ENCODE measurements at regions not wholly inside any gene's neighbourhood (a gene's known extent, or its start where the extent isn't known, plus 50 kb on each side); places are given as distances from the start of the nearest gene placed in this dataset.

DNA sequence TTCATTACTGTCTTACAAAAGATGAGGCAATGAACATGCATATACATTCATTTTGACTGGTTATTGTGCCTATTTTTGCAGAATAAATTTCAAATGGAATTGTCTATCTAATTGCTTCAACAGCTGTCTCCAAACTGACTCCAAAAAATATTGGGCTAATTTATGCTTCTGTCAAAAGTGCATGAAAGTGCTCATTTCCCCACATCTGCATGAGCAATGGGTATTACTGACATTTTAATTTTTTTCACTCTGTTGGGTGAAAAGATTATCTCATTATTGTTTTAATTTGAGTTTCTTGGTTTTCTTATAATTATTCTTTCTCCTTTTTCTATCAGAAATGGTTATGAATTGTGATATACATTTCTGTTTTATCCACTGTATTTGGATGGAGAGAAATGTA, 404.2 kb downstream of the QKI start:
- no peak for DNase-seq

DNA sequence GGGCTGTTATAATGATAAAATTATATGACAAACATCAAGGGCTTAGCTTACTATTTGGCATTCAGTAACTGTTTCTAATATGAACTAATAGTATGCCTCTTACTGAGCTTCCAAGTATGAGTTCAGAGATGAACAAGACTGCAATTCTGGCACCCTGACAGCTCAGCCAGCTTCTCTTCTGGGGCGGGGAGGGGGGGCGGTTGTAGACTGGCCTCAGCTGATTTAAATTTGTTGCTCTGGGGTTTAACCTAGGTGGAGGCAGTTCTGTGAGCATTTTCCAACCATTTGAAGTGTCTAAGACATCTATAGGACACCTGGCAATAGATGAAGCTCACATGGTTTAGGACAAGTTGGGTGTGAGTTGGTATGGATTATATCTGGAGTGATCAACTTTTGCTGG, 401.9 kb downstream of the QKI start:
- DNase-seq, result no peak

DNA sequence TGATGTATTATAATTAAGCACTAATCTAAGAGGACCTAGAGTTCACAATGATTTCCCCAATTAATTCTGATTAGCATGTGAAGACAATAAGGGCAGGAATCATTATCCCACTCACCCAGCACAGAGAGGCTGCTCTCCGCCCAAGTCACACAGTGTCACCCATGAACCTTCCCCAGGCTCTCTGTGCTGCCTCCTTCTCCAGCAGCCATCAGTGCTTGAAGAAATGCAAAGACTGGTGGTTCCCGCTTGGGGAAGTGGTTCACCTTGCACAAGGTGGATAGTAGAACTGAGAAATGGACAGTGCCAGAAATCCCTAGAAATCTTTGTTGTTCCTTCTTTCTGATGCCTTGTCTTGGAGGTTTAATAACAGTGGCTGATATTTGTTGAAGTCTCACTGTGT, 401.3 kb downstream of the QKI start:
- no peak for DNase-seq

DNA sequence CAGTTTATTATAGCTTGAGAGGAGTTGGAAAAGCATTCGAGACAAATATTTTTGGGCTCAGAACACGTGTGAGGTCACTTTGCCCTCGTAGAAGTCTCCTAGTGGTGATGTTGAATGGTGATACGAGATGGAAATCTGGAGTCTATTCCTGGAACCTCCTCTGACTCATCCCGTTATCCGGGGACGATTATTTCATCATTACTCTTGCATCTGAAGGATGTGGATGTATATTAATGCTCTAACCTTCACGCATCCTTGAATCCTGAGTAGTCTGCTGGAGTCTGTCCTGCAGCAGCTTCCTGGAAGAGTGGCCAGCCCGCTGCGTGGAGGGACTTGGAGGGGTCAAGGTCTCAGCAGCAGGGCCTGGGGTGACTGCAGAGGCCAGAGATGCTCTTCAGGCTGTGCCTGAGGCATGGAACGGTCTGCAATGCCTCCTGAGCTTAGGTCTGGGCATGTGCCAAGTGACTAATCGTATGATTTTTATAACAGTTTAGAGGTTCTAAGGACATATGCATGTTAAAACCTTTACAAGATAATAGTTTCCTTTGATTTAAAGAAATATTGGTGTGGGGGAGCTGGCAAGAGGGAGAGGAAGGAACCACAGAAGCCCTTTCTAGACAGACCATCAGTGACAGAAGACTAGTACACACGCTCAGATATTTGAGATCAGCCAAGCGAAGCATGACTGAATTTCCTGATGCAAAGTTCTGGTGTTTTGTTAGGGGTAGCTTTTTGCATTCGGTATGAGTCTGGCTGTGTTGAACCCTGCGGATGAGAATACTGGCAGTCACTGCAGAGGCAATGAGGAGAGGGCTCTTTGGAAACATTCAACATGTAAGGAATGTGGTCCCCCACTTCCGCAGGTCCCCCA, 400.2 kb downstream of the QKI start:
- DNase-seq, result no peak

DNA sequence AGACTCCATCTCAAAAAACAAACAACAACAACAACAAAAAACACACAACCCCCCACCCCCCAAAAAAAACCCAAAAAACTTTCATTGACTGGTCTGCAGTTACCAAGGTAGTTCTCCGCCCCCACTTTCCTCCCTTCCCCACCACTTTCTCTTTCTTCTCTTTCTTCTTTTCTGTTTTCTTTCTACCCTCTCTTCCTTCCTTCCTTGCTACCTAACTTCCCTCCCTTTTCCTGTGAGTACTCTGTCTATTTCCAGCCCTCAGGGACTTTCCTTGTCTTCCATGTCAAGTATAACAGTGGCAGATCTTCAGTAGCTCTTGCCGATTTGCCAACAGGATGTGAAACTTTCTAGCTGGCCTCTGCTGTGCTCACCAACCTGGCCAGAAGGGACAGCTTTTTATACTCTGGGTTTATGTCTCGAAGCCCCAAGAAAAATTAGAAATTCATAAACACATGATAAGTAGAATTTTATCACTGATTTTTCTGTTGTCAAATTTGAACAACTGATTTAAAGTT, 399.5 kb downstream of the QKI start:
- no peak for DNase-seq

DNA sequence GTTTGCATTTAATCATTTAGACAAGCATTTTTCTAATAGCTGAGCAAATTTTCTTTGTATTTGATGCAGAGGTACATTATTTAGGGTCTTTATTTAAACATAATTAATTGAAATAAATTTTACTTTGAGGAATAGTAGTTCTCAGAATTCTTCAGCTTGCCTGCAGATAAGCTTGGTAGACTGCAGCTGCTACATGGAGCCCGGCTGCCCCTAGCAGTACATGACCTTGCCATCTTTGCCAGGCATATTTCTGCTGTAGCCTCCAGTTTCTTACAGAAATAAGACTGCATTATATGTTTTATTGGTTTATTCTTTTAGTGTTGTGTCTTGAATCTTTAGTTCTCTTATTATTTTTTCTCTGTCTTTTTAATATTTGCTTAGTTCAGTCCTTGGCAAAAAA, 396.8 kb downstream of the QKI start:
- DNase-seq, result no peak

DNA sequence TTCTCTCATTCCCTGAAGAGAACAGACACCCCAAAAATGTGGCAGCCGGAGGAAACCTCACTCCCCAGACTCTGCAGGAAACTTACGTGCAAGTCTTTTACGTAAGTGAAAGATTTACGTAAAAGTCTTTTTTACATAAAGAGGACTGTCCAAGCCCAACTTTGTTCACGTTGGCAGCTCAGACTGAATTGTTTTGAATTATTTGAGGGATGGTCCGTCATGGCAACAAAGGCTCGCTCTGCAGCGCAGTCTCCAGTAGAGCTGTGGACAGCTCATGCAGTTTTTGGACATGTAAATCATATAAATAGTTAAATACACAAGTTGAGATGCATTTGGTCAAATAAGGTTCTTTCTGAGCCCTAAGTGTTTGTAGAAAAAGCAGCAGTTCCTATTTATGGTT, 394.8 kb downstream of the QKI start:
- DNase-seq, result no peak

DNA sequence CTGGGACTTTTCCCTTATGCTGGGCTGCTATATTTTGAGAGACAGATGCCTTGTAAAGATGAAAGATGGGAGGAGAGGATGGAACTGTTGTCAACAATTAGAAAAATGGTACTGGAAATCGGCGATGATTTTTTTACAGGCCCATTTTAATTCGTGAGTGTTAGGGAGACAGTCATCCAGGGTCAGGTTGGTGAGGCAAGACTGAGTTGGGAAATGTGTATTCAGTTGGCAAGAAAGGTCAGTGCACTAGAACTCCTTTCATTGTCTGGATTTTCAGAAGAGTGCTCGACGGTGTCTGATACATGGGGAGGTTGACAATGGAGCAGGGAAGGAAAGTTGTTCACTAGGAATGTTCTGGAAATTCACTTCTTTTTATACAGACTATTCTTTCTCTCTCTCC, 394.4 kb downstream of the QKI start:
- no peak for DNase-seq

DNA sequence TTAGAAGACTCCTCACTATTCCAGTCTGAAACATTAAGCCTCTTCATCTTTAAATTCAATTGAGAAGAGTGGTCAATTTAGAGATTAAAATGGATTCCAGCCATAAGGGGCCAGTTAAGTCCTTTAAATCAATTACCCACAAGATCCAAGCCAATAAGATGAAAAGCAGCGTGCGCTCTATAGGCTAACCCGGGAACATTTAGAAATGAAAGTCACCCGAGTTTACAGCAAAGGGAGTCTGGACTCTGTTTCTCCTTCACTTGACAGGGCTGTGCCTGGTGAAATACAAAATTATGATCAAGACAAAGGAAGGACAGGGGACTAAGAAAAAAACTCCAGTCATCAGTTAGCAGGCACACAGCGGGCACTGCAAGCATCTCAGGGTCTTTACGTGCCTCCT, 393.7 kb downstream of the QKI start:
- no peak for DNase-seq

DNA sequence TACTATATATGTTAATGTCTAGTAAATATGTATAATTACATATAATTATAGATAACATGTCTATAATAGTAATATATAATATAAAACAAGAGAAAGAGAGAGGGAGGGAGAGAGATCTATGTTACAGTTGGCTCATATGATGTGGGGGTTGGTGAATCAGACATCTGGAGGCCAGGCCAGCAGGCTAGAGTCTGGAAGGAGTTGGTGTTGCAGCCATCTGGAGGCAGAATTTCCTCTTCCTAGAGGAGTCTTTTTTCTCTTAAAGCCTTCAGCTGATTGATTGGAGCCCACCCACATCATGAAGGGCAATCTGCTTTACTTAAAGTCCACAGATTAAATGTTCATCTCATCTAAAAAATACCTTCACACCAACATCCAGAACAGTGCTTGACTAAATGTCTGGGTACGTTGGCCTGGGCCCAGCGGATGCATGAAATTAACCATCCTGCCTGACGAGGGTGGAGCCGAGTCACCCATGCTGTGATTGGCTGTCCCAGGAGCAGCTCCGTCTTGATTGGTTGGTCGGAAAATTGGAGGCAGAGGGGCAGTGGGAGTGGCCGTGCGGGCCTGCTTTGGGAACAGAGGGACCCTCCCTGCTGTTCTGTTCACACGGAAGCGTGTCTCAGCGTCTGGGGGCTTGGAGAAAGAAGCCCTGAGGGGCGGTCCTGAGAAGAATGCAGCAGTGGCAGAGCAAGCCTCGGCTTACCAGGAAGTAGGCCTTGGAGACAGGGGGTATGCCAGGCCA, 392.4 kb downstream of the QKI start:
- no peak for DNase-seq

DNA sequence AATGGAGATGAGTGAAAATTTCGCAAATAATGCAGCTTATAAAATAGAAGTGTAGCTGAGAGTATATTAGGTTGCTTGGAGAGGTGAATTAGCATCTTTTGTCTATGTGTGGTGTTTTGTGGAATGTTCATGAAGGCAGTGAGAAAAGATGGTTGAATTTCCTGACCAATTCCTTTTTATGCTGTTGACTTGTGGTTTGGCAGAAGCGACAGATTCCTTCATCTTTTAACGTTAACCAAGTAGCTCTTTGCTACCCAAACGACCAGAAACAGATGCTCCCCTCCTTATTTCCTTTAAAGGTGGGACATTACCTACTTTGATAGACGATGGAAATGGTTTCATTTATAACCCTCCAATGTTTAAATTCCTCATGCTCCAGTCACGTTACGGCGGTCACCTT, 390.5 kb downstream of the QKI start:
- no peak for DNase-seq

DNA sequence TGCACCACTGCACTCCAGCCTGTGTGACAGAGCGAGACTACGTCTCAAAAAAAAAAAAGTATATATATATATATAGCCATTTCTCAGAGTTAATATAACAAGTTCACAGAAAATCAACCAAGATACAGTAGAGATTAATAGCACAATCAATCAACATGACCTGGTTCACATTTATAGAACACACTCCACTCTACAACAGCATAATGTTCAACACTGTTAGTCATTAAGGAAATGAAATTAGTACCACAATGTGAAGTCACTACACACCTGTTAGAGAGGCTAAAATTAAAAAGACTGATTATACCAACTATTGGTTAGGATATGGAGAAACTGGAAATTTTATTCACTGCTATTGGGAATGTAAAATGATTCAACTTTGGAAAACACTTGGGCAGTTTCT, 387.7 kb downstream of the QKI start:
- DNase-seq, result no peak

DNA sequence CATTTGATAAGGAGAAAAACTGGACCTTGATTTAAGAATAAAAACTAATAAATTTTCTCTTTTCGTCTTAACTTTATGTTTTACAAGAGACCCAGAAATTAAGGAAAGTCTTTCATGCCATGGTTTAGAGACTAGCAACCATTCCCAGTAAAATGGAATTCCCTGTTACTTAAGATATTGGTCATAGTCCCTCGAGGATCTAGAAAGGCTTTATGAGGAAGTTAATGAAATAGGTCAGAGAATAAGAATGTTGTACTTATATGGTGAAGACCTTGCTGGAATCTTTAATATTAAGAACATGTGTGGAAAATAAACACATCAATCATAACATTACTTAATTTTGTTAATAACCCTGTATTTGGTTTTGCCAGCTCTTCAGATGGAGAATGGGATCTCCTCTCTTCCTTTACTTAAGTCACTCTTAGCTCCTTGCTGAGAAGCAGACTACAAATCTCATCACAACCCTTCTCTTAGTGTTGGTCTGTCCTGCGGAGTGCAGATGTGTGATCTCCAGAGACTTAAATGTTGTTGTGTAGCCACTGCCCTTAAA, 382.9 kb downstream of the QKI start:
- no peak for DNase-seq

DNA sequence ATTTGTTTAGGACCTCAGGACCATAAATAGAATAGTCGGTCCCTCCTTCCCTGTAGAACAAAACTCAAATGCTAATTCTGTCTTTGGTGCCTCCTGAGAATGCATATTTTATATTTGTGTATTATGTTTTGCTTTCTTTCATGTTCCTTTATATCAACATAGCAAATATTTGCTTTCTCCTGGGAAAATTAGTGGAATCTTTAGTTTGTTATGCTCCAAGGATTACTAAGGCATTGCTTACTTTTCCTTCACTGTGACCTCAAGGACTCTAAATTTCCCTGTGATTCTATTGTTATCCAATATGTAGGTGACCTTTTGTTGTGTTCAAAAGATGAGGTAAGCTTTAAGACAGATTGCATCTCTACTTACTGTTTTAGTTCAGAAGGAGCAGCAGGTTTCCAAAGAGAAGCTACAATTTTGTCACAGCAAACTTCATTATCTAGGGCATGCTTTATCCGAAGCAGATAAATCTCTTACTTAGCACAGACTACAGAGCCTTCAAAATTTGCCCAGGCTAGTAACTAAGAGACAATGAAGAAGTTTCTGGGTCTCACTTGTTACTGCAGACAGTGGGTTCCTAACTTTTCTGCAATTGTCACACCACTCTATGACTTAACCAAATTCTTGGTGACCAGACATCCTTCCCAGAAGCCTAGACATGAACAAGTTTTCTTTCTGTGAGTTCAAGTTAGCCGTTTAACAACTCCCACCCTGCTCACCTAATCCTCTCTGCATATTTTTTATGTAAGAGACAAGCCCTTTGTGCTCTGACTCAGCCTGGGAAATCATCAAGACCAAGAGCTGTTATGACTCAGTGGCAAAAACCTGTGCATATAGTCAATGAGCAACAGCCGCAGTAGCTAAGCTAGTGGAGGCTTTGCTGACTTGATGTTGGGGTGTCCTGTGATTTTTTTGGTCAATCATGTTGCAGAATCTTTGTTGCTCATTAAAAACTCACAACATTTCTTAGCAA, 378.8 kb downstream of the QKI start:
- no peak for DNase-seq

DNA sequence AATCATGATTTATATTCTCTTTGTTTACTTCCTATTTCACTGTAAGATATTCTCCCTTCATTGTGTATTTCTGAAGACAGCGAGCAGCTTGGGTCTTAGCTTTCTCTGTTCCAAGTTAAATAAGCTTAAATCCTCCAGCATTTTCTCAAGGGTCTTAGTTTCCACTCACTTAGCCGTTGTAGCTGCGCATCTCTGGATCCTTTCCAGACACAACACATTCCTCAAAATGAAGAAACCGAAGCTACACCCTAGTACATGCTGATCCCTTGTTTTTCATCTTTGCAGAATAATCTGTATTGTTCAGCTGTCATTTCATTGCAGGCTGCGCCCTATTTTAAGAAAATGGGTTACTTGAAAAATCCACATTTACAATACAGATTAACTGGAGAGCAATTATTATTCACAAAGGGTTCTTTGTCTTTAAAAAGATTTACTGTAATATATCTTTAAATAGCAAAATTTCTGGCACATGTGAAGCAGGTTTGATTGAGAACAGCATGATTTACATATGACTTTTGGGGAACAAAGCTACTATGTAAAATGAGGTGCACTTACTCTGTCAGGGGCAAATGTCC, 375.8 kb downstream of the QKI start:
- no peak for DNase-seq

DNA sequence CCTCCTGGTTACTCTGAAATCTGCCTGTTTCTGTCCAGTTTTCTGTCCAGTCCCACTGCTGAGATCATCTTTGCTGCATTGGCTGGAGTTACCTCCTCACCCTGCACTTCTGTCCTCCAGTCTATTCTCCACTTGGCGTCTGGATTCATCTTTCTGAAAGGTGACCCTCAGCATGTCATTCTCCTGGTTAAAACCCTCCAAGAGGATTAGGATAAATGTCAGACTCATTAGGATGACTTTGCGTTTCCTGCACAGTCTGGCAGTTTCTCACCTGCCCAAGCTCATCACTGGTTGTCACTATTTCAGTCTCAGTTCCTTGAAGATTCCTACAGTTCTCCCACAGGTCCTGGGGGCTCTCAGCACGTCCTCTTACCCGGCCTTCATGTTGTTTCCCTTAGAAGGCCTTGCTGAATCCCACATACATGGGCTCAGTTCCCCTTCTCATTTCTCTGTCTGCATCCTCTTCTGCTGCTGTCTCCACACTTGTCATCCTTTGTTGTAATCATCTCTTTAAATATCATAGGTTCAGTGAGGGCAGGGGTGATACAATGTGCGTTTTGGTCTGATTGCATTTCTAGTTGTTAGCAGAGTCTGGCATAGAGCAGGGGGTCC, 374.8 kb downstream of the QKI start:
- no peak for DNase-seq

DNA sequence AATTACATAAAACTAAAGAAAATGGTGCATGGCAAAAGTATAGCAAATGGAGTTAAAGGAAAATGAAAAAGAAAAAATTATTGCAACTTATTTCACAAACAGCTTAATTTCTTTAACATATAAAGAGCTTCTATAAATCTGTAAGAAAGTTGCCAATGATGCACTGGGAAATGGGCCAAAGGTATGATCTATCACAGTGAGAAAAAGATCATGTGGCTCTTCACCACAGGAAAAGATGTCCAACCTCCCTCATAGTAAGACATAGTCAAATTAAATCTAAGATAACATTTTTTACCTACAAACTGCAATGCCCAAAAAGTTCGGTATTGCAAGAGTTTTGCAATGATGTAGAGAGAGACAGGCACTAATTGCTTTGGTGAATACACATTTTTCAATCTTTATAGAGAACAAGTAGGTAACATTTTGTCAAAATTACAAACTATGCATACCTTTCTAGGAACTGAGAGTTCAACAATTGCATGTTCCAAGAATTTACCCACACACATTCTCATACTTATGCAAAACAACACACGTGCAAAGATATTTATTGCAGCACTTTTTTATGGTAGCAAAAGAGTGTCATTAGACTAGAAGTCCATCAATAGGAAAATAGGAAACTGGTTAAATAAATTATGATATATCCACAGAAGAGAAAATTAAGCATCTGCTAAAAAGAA, 372.6 kb downstream of the QKI start:
- no peak for DNase-seq

DNA sequence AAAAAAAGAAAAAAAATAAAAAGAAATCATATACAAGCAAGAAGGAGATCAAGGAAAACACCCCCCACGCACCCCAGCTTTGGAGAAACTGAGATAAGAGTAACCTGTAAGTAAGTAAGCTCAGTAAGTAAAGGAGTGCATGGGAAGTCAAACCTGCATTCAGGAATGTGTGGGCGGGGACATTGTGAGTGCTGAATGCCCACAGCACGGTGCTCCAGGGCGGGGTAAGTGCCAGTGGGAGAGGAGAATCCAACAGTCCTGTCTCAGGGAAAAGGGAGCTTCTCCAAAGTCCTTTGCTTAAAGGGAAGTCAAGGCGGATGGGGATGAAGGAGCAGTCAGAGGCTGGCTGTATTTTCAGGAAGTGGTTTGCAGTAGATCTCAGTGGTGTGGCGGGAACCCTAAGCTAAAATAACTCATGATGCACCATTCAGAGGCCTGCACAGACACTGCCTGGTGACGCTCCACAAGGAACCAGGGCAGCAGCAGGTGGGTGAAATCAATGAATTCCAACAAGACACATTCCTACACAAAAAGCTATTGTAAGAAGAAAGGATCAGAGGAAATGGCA, 368.0 kb downstream of the QKI start:
- DNase-seq, result no peak

DNA sequence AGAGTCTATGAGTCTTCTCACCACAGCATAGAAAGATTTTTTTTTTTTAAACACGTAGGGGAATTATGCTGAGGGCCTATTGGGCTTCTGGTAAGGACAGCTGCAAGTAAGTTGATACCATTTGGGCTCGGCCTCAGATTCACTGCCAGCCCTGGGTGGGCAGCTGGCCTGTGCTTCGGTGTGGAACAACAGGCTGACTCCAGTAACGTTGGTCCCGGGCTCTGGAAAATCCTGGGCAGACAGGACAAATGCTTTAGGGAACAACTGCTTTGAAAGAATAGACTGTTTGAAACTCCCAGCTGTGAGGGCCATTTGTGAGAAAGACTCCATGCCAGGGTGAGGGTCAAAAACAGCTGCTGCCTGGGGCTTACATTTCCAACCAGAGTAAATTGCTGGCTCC, 366.5 kb downstream of the QKI start:
- DNase-seq, result no peak

DNA sequence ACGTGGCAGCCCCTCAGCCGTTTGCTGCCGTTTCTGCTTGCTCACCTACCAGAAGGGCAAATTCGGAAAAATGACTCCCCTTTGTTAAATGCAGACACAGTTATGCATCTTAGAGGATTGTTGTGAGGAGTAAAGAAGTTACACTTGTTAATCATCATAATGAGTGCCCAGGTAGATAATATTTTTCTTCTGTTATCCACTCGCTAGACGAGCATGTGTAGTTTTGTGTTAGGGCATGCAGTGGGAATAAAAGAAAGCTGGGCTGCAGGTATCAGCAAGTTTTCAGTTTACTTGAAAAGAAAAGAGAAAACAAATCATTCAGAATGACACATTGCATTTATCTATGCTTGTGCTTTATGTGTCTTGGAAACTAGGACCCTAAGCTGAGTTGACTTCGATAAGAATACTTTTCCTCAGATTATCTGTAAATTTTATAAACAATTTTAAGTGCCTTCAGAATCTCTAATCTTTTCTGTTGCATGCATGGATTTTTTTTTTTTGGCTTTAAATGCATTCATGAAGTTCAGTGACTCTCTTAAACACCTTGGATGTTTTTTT, 365.3 kb downstream of the QKI start:
- no peak for DNase-seq

DNA sequence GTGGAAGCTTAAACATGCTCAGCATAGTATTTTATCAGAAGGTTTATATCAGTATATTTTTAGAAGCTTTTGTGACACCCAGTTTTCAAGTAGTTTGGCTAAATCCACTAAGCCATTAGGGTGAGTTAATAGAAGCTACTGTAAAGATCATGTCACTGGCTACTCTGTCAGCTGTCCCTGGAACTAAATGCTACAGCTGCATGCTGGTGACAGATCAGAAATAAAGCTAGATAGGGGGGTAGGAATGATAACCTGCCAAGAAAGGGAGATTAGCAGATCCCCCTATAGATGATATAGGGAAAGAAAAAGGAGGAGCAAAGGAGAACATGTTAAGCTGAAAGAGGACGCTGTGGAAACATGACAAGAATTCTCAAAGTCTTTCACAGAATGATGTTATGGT, 363.2 kb downstream of the QKI start:
- DNase-seq, result no peak

Data from T-helper 9 cell (primary cell).